ENCODE measurements at regions not wholly inside any gene's neighbourhood (a gene's known extent, or its start where the extent isn't known, plus 50 kb on each side); places are given as distances from the start of the nearest gene placed in this dataset.
"Not testable (repeated sequence)": the region's sequence is repeated elsewhere in the genome, so short reads cannot be mapped to it uniquely, and the experiment has no call there.

DNA sequence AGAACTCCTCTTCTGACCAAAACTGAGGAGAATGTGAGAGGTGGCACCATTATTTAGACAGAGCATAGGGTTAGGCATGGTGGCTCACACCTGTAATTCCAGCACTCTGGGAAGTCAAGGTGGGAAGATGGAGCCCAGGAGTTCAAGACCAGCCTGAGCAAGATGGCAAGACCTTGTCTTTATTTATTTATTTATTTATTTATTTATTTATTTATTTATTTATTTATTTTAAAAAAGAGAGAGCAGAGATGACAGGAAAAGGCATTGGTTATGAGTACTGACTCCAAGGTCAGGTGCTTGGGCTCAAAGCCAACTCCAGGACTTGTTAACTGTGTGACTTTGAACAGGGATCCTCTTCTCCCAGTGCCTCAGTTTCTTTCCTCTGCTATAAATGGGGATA is 217.7 kb downstream of the MEX3B start:
- H4K20me1 ChIP-seq (ENCODE audit: insufficient read depth, poor library complexity, severe bottlenecking): no peaks in the 10 kb centered on the region
- TF ChIP-seq EZH2 (IDR thresholded peaks at IDR 0.05; ENCODE audit: borderline replicate concordance) (no peak), EZH2phosphoT487 (IDR thresholded peaks at IDR 0.05; ENCODE audit: low read depth, severe bottlenecking, unreplicated experiment) (no peak)
- TF ChIP-seq, protein P1, sequence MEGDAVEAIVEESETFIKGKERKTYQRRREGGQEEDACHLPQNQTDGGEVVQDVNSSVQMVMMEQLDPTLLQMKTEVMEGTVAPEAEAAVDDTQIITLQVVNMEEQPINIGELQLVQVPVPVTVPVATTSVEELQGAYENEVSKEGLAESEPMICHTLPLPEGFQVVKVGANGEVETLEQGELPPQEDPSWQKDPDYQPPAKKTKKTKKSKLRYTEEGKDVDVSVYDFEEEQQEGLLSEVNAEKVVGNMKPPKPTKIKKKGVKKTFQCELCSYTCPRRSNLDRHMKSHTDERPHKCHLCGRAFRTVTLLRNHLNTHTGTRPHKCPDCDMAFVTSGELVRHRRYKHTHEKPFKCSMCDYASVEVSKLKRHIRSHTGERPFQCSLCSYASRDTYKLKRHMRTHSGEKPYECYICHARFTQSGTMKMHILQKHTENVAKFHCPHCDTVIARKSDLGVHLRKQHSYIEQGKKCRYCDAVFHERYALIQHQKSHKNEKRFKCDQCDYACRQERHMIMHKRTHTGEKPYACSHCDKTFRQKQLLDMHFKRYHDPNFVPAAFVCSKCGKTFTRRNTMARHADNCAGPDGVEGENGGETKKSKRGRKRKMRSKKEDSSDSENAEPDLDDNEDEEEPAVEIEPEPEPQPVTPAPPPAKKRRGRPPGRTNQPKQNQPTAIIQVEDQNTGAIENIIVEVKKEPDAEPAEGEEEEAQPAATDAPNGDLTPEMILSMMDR (IDR thresholded peaks at IDR 0.05; ENCODE audit: poor library complexity): no peak
- no peaks in the 10 kb centered on the region for H3K9me2 ChIP-seq (replicated peaks; ENCODE audit: insufficient read depth)
- no peaks in the 10 kb centered on the region for H3K79me2 ChIP-seq
- no peaks in the 10 kb centered on the region for H3K9me3 ChIP-seq (ENCODE audit: low read depth)
- no peaks in the 10 kb centered on the region for H3K36me3 ChIP-seq (replicated peaks; ENCODE audit: insufficient read depth, low read depth)
- H3K27me3 ChIP-seq: no peaks in the 10 kb centered on the region
- H2AFZ ChIP-seq: no peak overlapping the region
- H3K4me3 ChIP-seq: no peak overlapping the region
- no peak overlapping the region for H3K27ac ChIP-seq
- DNase-seq (ENCODE audit: low spot score): no peak
- no peak overlapping the region for H3K4me2 ChIP-seq
- H3K4me1 ChIP-seq (ENCODE audit: insufficient read depth): no peaks in the 10 kb centered on the region

DNA sequence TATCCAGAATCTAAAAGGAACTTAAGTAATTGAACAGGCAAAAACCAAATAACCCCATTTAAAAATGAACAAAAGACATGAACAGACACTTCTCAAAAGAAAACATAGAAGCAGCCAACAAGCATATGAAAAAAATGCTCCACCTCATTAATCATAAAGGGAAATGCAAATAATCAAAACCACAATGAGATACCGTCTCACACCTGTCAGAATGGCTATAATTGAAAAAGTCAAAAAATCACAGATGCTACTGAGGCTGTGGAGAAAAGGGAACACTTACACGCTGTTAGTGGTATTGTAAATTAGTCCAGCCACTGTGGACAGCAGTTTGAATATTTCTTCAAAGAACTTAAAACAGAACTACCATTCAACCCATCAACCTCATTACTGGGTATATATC is 220.7 kb downstream of the MEX3B start:
- H3K36me3 ChIP-seq (replicated peaks; ENCODE audit: insufficient read depth, low read depth): no peaks in the 10 kb centered on the region
- no peak for DNase-seq (ENCODE audit: low spot score)
- H3K4me3 ChIP-seq: no peak overlapping the region
- H3K4me1 ChIP-seq (ENCODE audit: insufficient read depth): no peaks in the 10 kb centered on the region
- no peaks in the 10 kb centered on the region for H3K9me2 ChIP-seq (replicated peaks; ENCODE audit: insufficient read depth)
- no peak overlapping the region for H2AFZ ChIP-seq
- H3K27me3 ChIP-seq: no peaks in the 10 kb centered on the region
- no peak for TF ChIP-seq EZH2 (IDR thresholded peaks at IDR 0.05; ENCODE audit: borderline replicate concordance)
- no peak for TF ChIP-seq EZH2phosphoT487 (IDR thresholded peaks at IDR 0.05; ENCODE audit: low read depth, severe bottlenecking, unreplicated experiment)
- TF ChIP-seq, protein P1 (IDR thresholded peaks at IDR 0.05; ENCODE audit: poor library complexity): no peak
- no peaks in the 10 kb centered on the region for H3K79me2 ChIP-seq
- H4K20me1 ChIP-seq (ENCODE audit: insufficient read depth, poor library complexity, severe bottlenecking): no peaks in the 10 kb centered on the region
- H3K9me3 ChIP-seq (ENCODE audit: low read depth): no peaks in the 10 kb centered on the region
- H3K27ac ChIP-seq: no peak overlapping the region
- 96% methylated on average over 2 of the region's 2 CpGs for WGBS (ENCODE audit: low lambda C conversion rate, missing lambda C conversion rate)
- H3K4me2 ChIP-seq: no peak overlapping the region

DNA sequence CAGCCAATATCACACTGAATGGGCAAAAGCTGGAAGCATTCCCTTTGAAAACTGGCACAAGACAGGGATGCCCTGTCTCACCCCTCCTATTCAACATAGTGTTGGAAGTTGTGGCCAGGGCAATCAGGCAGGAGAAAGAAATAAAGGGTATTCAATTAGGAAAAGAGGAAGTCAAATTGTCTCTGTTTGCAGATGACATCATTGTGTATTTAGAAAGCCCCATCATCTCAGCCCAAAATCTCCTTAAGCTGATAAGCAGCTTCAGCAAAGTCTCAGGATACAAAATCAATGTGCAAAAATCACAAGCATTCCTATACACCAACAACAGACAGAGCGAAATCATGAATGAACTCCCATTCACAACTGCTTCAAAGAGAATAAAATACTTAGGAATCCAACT is 223.2 kb downstream of the MEX3B start:
- not testable (repeated sequence) for H3K4me2 ChIP-seq; H3K9me2 ChIP-seq (replicated peaks; ENCODE audit: insufficient read depth); H2AFZ ChIP-seq; H4K20me1 ChIP-seq (ENCODE audit: insufficient read depth, poor library complexity, severe bottlenecking); H3K4me3 ChIP-seq; H3K4me1 ChIP-seq (ENCODE audit: insufficient read depth); H3K79me2 ChIP-seq; H3K27ac ChIP-seq; H3K36me3 ChIP-seq (replicated peaks; ENCODE audit: insufficient read depth, low read depth); DNase-seq (ENCODE audit: low spot score); H3K27me3 ChIP-seq; H3K9me3 ChIP-seq (ENCODE audit: low read depth)
- 91% methylated on average over 1 of the region's 1 CpG for WGBS (ENCODE audit: low lambda C conversion rate, missing lambda C conversion rate)

DNA sequence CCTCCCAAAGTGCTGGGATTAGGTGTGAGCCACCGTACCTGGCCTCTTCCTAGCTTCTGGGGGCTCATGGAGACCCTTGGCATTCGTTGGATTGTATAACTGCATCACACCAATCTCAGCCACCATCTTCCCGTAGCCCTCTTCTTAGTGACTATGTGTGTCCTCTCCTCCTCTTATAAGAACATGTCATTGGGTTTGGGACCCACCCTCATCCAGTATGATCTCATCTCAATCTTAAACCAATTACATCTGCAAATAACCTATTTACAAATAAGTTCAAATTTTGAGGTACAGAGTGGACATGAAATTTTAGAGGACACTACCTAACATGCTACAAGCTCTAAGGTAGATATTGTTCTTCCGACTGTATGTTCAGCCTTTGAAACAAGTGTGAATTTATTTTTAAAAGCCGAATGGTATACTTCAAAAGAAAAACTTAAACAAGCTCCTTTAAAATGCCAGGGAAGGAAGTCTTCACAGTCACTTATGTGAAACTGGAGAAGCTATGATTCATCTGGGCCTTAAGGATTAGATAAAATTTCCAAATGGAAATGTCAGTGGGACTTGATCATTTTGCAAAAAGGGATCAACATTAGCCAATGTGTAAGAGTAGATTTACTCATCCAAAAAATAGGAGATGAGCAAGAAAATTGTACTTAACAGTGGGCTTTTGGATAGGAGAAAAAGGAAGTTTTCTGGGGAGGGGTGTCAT is 225.7 kb downstream of the MEX3B start:
- no peaks in the 10 kb centered on the region for H3K79me2 ChIP-seq
- no peaks in the 10 kb centered on the region for H3K9me2 ChIP-seq (replicated peaks; ENCODE audit: insufficient read depth)
- H3K4me1 ChIP-seq (ENCODE audit: insufficient read depth): no peaks in the 10 kb centered on the region
- H3K4me2 ChIP-seq: no peak overlapping the region
- H2AFZ ChIP-seq: no peak overlapping the region
- no peak overlapping the region for H3K27ac ChIP-seq
- no peaks in the 10 kb centered on the region for H3K36me3 ChIP-seq (replicated peaks; ENCODE audit: insufficient read depth, low read depth)
- H3K9me3 ChIP-seq (ENCODE audit: low read depth): no peaks in the 10 kb centered on the region
- H3K4me3 ChIP-seq: no peak overlapping the region
- no peaks in the 10 kb centered on the region for H4K20me1 ChIP-seq (ENCODE audit: insufficient read depth, poor library complexity, severe bottlenecking)
- 70% methylated on average over 5 of the region's 5 CpGs for WGBS (ENCODE audit: low lambda C conversion rate, missing lambda C conversion rate)
- DNase-seq (ENCODE audit: low spot score): no peak
- TF ChIP-seq EZH2phosphoT487 (IDR thresholded peaks at IDR 0.05; ENCODE audit: low read depth, severe bottlenecking, unreplicated experiment) (no peak), EZH2 (IDR thresholded peaks at IDR 0.05; ENCODE audit: borderline replicate concordance) (no peak)
- TF ChIP-seq, protein P1 (IDR thresholded peaks at IDR 0.05; ENCODE audit: poor library complexity): no peak
- H3K27me3 ChIP-seq: no peaks in the 10 kb centered on the region

Measured in hepatocyte (in vitro differentiated cells).